WI38 (cell line): ENCODE measurements at regions not wholly inside any gene's neighbourhood (a gene's known extent, or its start where the extent isn't known, plus 50 kb on each side); places are given as distances from the start of the nearest gene placed in this dataset.

ENCODE experiments used
- H3K4me3 ChIP-seq: 2 replicates; pipeline ENCODE4 v1.5.1; 2011; ENCODE audit warnings: low read depth, mild to moderate bottlenecking, control low read depth, low read length
- TF ChIP-seq, protein P1 (sequence below): IDR thresholded peaks from 2 replicates; pipeline ENCODE4 v1.5.1; 2012; ENCODE audit warnings: low read depth, mild to moderate bottlenecking, control low read depth, low read length

DNA sequence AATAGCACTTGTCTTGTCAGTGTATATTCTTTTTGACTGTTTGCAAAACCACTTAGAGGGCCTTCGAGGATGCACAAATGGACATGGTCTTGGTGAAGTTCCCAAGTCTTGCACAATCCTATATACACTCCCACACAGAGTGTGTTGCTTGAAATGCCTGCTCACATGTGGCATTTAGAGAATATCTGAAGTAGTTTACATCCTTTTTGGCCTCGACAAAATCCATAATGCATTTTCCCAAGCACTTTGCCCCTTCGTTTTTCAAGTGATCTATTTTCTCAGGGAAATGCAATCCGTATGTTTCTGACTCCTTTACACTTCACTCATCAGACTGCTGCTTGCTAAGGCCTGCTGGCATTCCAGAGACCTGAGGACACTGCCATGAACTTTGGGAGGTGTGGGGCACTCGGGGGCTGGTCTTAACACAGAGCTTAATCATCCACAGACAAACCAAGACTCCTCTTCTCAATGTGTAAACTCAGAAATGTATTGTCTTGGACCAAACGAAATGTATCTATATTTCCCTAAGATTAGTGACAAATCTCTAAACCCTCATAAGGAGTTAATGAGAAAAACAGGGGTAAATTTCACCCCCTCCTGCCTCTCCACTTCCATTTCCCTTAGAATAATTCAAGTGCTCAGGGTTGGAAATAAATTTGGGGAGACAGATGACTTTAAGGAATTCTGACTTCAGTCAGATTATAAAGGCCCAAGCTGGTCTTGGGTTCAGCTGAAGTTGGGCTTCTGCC lies 219.3 kb upstream of the APCDD1 start:
- no peak overlapping the region for H3K4me3 ChIP-seq
- TF ChIP-seq, protein P1, sequence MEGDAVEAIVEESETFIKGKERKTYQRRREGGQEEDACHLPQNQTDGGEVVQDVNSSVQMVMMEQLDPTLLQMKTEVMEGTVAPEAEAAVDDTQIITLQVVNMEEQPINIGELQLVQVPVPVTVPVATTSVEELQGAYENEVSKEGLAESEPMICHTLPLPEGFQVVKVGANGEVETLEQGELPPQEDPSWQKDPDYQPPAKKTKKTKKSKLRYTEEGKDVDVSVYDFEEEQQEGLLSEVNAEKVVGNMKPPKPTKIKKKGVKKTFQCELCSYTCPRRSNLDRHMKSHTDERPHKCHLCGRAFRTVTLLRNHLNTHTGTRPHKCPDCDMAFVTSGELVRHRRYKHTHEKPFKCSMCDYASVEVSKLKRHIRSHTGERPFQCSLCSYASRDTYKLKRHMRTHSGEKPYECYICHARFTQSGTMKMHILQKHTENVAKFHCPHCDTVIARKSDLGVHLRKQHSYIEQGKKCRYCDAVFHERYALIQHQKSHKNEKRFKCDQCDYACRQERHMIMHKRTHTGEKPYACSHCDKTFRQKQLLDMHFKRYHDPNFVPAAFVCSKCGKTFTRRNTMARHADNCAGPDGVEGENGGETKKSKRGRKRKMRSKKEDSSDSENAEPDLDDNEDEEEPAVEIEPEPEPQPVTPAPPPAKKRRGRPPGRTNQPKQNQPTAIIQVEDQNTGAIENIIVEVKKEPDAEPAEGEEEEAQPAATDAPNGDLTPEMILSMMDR: no peak

DNA sequence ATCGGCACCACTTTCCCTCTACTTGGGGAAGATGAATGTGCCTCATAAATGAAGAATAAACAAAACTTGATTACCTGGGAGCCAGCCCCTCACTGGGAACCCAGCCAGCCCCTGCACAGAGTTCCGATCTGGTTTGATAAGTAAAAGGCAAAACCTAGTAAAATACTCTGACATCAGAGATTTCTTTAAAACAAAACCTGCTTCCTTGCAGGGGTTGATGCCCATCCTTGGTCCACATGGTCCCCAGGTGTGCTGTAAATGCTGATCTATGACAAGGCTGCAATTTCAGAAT lies 218.8 kb upstream of the APCDD1 start:
- TF ChIP-seq, protein P1: no peak
- H3K4me3 ChIP-seq: no peak overlapping the region

DNA sequence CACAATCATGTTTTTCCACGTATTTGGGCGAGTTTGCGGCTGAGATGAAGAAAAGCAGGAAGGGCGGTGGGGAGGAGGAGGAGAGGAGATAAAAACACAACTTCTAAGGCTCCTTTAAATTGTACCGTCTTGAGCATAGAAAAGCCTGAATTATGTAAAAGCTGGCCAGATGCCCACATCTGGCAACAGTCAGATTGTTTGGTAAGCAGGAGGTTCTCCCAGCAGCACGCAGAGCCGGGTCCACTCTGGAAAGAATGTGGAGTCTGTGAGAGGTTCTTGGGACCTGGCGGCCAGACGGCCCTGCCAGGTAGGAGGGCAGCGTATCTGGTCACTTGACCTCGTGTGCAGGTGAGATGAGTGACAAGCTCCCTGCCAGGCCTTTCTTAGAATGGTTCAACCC lies 215.3 kb upstream of the APCDD1 start:
- H3K4me3 ChIP-seq: no peak overlapping the region
- TF ChIP-seq, protein P1: no peak

DNA sequence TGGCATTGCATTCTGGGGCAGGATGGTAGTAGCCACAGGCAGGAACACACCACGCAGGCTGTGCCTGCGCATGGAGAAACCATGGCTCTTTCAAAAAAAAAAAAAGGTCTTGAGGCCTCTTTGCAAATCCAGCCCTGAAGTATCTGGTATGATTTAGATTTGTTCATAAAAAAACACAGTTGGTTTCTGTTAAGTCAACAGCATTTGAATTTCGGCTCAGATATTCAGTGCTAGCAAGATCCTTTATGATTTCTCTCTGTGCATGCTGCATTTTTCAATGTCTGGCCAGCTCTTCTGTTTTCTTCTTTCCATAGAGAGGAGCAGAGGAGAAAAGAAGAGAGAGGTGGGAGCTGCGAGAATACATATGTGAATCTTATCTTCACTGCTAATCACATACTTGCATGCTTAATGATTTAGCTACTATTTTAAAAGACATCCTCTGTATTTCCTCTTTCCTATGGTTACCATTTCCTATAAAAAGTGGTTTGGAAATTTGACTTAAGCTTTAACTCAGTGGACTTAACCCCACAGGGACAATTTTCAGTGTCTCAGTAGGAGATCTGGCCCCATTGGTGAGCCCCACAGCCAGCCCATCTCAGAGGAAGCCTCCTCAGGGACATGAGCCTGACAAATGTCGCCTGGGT lies 214.3 kb upstream of the APCDD1 start:
- TF ChIP-seq, protein P1: no peak
- H3K4me3 ChIP-seq: no peak overlapping the region

DNA sequence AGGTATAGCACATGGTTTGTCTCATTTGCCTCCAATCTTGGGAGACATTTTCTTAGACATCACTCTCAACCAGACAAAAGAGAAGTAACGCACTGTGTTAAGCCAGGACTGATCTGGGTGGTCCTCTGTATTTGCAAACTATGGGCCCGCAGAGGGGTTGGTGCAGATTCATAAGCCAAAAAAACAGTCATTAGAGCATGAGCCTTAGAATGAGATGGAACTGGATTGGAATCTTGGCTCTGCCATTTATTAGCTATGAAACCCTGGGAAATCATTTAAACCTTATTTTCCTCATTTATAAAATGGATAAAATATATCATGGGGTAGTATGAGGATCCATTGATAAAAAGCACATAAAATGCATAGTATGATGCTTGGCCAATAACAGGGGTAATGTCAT lies 213.5 kb upstream of the APCDD1 start:
- TF ChIP-seq, protein P1: no peak
- H3K4me3 ChIP-seq: no peak overlapping the region

DNA sequence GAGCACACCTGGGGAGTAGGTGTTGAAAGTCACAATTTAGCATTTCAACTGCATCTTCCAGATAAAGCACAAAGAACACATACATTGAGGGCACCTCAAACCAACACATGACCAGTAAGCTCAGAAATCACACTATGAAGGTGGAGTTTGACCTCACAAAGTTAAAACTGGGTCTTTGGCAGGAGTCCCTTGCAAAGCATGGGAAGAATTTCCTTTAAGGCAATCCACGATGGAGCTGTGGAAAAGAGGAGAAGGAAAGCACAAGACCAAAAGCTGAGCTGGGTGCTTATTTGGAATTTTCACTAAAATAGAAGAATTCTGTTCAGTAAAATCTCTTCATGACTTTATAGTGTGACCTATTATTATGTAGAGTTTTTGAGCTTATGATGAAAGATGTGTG lies 212.9 kb upstream of the APCDD1 start:
- no peak overlapping the region for H3K4me3 ChIP-seq
- TF ChIP-seq, protein P1: no peak

DNA sequence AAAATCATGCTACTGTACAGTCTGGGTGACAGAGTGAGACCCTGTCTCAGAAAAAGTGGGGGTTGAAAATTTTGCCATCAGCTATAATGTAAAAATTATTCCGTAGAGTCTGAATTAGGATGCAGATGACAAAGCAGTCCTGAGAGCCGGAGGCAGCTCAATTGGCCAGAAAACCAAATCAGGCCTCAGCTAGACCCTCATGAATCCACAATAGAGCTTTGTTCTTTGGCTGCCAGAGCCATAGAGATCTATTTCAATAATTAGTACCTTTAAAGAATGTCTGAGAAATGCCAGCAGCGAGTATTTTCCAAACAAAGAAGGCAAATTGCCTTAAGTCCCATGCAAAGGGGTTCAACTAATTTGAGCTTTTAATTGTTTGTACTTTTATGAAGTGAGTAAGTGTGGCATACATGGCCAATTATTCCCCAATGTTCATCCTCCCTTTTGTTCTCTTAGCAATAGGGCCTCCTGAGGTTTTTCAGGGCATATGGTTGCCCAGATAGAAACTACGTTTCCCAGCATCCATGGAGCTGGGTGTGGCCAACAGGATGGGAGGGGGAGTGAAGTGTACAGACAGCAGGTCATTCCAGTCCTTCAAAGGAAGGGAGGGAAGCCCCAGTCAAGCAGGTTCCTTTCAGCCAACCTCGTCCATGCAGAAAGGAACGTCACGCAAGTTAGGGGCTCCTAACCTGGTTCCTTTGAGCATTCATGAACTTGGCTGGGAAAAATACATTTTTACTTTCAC lies 211.3 kb upstream of the APCDD1 start:
- no peak overlapping the region for H3K4me3 ChIP-seq
- TF ChIP-seq, protein P1: no peak
